ENCODE measurements at regions not wholly inside any gene's neighbourhood (a gene's known extent, or its start where the extent isn't known, plus 50 kb on each side); places are given as distances from the start of the nearest gene placed in this dataset.

DNA sequence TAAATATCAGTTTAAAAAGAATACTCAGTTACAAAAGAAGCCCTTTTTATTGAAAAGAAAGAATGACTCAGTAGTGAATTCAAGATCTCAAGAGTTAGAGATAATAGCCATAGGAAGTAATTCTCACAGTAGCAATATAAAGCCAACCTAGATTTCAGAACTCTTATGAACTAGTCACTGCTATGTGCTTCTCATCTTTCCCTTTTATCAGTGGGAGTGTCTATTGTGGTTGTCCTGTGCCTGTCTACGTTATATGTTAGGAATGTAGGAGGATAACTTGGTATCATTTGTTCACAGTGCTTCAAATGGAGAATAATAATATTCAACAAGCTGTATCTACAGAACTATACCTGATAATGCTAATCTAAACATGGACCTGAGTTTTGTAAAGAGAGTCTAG, 73.1 kb upstream of the RGS21 start:
- TF ChIP-seq, protein P1, sequence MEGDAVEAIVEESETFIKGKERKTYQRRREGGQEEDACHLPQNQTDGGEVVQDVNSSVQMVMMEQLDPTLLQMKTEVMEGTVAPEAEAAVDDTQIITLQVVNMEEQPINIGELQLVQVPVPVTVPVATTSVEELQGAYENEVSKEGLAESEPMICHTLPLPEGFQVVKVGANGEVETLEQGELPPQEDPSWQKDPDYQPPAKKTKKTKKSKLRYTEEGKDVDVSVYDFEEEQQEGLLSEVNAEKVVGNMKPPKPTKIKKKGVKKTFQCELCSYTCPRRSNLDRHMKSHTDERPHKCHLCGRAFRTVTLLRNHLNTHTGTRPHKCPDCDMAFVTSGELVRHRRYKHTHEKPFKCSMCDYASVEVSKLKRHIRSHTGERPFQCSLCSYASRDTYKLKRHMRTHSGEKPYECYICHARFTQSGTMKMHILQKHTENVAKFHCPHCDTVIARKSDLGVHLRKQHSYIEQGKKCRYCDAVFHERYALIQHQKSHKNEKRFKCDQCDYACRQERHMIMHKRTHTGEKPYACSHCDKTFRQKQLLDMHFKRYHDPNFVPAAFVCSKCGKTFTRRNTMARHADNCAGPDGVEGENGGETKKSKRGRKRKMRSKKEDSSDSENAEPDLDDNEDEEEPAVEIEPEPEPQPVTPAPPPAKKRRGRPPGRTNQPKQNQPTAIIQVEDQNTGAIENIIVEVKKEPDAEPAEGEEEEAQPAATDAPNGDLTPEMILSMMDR (IDR thresholded peaks at IDR 0.05 in 8 of 11, conservative IDR thresholded peaks at IDR 0.05 in 3 of 11), result no peak
- no peak for TF ChIP-seq POLR2A (IDR thresholded peaks at IDR 0.05)
- TF ChIP-seq POLR2AphosphoS5 (IDR thresholded peaks at IDR 0.05), result no peak

Measured in spleen (tissue), 7 donors.